ENCODE measurements at regions not wholly inside any gene's neighbourhood (a gene's known extent, or its start where the extent isn't known, plus 50 kb on each side); places are given as distances from the start of the nearest gene placed in this dataset.
"Not testable (repeated sequence)": the region's sequence is repeated elsewhere in the genome, so short reads cannot be mapped to it uniquely, and the experiment has no call there.

DNA sequence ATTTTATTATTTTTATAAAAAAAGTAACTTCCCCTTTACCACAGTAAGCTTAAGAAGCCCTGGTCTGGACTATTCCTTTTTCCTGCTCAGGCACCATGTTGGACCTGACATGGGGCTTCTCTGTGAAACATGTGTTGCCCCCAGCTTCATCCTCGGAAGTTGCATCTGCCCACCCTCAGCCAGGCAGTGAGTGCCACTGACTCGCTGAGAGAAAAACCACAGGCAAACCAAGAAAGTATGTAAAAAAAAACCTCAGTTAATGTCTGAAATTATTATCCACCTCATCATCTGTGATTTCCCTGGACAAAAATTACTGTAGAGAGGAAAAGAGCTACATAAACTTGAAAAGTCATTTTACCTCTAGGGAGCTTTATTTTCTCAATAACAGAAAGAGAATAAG is 109.9 kb upstream of the MCHR2 start:
- DNase-seq: no peak
- intact Hi-C loops (cut with DNase I): no loop called here

DNA sequence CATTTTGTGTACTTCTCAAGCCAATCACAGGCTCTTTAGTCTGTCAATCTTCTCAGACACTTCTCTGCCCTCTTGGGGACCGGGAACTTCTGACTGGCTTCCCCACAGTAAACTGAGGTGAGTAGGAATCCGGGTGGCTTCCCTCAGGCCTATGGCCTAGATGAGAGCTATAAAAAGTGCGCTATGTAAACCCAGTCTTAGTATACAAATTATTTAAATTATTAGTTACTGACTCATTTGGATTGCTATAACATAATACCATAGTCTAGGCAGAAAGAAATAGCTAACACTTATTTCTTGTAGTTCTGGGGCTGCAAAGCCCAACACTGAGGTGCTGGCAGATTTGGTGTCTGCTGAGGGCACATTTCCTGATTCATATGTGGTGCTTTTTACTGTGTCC is 109.2 kb upstream of the MCHR2 start:
- DNase-seq: no peak
- intact Hi-C loops (cut with DNase I): no loop called here

DNA sequence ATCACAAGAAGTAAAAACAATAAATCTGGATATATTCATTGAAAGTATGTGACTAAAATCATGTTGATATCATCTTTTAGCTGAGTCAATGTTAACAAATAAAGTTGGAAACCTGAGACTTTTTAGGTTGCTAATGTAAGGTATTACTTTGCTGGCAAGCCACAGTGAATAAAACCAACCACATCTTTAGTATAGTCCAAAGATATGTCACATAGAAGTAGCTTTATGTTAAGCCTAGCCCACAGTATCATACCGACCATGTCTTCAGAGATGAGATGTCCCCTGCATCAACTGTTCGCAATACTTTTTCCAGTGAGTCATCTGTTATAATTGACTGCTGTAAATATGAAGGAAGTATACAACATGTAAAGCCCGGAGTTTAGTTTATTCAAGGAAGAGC is 107.6 kb upstream of the MCHR2 start:
- intact Hi-C loops (cut with DNase I): no loop called here
- DNase-seq: no peak

DNA sequence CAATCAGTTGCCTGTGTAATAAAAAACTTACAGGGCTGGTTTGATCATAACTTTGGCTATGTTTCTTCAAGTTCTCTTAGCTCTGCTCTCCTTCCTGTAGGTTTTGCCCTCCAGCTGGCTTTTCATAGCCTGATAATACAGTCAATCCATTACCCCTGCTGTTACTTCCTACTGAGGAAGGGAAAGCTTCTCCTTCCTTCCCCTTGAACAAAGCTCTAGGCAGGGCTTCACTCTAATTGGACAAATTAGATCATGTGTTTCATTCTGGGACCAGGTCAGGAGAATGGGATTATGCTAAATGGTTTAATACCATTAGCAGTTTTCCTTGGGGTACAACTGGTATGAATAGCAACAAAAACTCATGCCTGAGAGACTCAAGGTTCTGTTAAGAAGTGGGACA is 106.8 kb upstream of the MCHR2 start:
- intact Hi-C loops (cut with DNase I): no loop called here
- DNase-seq: no peak

DNA sequence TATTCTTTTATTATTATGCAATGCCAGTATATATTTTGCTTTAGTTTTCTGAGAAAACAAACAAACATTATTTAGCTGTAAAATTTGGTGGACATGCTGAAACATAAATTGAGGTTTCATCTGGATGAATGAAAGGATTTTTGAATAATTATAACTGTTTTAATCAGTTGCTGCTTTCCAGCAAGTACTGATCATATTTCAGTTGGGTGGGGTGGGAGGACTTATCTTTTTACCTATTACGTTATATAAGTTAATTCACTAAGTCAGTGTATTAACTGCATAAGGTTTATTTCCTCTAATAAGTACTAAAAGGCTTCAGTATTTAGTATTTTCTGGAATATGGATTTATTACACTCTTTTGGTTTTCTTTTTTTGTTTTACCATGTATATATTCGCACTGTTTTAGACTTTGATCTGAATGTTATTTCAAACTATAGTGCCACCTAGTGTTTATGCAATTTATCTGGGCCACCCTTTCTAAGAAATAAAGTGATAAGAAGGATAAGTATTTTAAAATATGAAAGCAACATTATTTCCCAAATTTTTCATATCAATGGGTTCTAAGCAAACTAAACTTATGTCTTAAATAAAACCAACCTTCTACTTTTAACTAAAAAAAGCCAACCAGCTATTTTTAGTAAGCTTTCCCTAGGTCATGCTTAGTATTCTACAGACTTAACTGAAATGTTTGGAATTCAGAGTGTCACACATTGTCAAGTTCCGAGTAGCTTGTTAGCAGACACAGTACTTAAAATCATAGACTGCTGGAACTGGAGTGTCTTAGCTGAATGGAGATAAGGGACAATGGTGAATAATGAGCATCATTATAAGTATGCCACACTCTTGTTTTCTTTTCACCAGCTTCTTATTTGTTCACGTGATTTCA is 105.4 kb upstream of the MCHR2 start:
- intact Hi-C loops (cut with DNase I): loop anchor here (1.0 to 2.0 kb wide), 2 partner anchors 97 to 231 kb away; no protein-coding TSS in a partner anchor
- no peak for DNase-seq

DNA sequence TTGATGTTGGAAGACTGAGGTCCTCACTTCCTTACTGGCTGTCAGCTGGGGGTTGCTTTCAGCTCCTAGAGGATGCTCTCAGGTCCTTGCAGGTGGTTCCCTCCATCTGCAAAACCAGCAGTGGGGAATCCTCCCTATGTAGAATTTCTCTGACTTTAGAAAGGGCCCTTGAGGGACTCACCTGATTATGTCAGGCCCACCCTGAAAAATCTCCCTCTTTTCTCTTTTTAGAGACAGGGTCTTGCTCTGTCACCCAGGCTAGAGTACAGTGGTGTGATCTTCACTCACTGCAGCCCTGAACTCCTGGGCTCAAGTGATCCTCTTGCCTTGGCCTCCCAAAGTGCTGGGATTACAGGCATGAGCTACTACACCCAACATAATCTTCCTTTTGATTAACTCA is 102.9 kb upstream of the MCHR2 start:
- DNase-seq: no peak
- intact Hi-C loops (cut with DNase I): no loop called here

DNA sequence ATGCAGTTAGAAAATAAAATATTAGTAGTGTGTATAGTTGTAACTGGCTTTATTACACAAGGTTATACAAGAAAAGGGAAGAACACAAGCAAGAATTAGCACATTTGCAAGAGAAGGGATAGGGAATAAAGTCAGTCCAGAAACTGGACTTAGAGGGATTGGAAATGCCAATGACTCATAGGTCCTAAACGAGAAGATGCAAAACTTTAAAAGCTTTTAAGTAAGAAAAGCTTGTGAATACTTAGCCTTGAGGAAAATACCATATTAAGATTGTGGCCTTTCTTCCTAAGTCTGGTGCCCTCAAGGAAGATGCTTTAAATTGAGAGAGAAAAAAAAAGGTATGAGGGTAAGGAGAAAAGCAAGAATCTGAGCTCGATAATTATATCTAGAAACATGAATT is 102.3 kb upstream of the MCHR2 start:
- intact Hi-C loops (cut with DNase I): no loop called here
- no peak for DNase-seq

DNA sequence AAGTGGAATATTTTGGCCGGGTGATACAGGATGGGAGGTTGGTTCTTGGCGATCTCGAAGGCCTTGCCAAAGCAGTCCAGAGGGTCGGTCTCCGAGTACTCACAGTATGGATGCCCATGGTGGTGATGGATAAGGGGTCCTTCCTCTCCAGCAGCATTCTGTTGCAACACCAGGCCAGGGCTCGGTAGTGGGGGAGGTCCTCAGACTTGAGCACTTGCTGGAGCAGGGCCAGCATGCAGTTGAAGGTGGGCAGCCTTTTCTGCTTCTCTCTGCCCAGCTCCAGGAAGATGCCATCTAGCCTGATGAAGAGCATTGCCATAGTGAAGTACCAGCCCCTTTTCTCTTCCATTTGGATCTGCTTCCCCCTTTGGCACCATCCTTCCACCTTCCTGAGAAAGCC is 99.4 kb upstream of the MCHR2 start:
- intact Hi-C loops (cut with DNase I): no loop called here
- peak in 1 of 10 donors; percentile 72 for DNase-seq

DNA sequence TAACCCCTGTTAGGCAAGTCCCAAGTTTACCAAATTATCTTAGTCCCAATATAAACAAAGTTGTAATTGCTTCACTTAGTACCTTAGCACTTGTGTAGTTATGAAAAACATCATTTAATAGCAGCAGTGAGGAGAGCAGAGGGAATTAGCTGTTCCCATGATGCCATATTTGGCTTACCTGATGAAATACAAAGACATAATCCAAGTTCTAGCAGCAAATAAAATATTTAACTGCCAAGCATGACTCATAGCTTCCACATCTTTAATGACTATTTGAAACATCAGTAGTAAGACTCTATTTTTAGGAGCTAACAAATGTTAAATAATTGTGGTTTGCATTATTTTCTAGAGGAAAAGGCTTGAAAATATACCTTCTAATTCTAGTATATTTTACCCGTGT is 94.0 kb upstream of the MCHR2 start:
- intact Hi-C loops (cut with DNase I): no loop called here
- no peak for DNase-seq

DNA sequence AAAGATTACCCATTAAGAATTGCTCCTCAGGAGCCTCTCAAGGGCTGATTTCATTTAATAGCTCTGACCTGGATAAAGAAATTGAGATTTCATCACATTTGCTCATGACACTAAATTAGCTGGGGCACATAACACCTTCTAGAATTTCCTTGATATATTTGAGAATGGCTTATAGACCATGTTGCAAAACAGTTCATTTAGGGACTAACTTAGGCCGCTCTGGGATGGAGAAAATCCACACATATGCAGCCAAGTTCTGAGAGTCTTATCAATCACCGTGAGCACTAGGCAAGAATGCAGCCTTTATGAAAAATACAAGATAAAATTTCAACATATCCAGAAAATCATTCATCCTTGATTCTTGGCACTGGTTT is 91.0 kb upstream of the MCHR2 start:
- no peak for DNase-seq
- intact Hi-C loops (cut with DNase I): no loop called here

DNA sequence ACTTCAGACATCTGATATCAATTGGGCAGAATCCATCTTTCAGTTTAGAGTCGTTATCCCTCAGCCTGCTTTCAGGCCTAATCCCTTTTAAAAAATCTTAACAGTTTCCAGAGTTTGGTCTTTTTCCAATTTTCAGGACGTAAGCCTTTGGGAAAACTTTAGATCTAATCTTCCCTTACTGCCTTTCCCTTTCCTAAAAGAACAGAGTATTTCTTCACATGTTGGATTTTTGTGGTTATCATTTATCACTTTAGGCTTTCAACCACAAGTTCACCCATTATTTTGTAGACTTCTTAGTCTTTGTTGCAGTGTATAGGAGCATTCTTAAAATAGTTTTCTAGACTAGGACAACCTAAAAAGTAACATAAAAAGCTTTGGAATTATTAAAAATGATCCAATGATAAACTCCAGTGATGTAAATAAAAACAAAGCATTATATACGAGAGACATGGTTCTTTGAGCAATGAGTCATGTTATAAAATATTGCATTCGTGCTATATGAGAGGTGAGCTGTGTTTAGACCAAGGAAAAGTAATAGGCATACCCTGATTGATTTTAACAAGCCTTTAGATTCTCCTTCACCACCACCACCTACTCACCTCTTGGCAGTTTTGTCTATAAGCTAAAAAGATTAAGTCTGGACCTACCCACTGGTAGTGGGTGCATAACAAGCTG is 90.4 kb upstream of the MCHR2 start:
- intact Hi-C loops (cut with DNase I): no loop called here
- DNase-seq: no peak

DNA sequence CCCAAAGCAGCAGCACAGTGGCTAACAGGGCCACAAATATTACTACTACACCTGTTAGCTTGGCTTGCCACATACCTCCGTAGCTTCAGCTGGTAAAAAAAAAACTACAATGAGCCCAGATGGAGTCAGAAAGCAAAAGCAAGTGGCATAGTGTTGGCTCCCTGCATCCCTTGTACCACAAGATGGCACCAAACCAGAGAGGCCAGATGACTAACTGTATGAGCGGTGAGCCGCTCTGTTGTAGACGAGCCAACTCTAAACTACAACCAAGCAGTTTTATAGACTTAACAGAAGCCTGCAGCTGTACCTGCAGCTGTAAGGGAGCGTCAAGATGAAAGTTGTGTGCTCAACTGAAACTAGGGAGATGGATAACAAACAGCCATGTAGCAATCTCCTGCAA is 84.5 kb upstream of the MCHR2 start:
- DNase-seq: no peak
- intact Hi-C loops (cut with DNase I): no loop called here

DNA sequence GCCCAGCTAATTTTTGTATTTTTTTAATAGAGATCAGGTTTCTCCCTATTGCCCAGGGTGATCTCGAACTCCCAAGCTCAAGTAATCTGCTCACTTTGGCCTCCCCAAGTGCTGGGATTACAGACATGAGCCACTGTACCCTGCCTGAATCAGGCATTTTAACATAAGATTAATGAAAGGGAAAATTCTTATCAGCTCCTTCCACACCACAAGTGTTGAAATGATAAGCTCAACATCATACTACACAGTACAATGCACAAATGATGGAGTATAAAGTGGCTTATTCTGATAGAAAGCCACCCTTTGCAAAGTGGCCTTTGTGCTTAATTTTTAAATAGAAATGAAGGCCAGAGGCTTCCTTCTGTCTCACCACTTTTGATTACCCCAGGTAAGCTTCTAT is 71.3 kb upstream of the MCHR2 start:
- DNase-seq: no peak
- intact Hi-C loops (cut with DNase I): no loop called here

DNA sequence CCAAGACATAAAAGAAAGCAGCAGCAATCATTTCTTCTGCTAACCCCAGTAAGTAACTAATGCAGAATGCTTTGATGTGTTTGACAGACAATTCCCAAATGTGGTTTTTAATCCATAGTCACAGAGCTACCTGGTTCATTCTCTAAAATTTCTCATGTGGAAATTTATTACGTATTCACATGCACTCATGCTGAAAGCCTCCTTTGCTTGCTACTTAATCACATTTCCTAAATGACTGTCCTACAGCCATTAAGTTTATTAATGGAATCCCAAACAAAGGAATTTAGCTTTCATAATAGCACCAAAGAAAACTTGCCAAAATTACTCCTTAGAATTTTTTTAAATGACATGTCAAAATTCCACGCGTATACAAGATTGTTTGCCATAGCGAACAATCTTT is 68.6 kb upstream of the MCHR2 start:
- intact Hi-C loops (cut with DNase I): no loop called here
- DNase-seq: no peak

DNA sequence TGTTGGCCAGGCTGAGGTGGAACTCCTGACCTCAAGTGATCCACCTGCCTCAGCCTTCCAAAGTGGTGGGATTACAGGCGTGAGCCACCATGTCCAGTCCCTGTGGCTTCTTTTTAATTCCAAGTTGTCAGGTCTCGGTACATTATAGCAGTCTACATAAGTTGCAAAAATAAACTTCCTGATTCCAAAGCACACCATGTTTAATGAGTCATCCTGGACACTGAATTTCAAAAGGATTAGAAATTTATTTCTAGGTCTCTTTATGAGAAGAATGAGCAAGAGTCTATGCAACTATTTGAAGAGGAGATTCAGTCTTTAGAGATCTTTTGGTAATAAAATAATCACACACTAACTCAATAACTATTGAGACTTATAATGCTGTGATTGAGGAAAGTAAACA is 63.9 kb upstream of the MCHR2 start:
- intact Hi-C loops (cut with DNase I): no loop called here
- no peak for DNase-seq

DNA sequence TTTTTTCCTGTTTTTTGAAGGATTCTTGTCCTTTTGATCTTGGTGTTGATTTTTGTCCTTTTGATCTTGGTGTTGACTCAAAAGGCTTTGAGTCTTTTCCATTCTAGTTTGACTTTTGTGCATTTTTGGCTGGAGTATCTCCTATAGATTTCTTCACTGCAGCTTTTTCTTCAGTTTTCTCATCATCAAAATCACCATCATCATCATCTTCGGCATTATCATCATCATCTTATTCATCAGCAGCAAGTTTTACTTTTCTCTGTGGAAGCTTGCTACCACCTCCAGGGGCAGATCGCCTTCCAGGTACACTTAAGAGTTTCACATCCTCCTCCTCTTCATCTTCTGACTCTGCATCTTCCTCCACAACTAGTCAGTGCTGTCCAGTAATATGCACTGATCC is 56.5 kb upstream of the MCHR2 start:
- DNase-seq: no peak
- intact Hi-C loops (cut with DNase I): no loop called here

DNA sequence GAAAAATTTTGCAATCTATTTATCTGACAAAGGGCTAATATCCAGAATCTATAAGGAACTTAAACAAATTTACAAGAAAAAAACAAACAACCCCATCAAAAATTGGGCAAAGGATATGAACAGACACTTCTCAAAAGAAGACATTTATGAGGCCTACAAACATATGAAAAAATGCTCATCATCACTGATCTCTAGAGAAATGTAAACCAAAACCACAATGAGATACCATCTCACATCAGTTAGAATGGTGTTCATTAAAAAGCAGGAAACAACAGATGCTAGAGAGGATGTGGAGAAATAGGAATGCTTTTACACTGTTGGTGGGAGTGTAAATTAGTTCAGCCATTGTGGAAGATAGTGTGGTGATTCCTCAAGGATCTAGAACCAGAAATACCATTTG is 49.9 kb upstream of the MCHR2 start:
- intact Hi-C loops (cut with DNase I); DNase-seq: not testable (repeated sequence)

Measured in posterior cingulate gyrus (tissue), 11 donors.